ENCODE measurements at regions not wholly inside any gene's neighbourhood (a gene's known extent, or its start where the extent isn't known, plus 50 kb on each side); places are given as distances from the start of the nearest gene placed in this dataset.

GRCh38 chr1:228835911-228836310 is 100.6 kb downstream of the RHOU start:
- TF ChIP-seq CTCF (IDR thresholded peaks at IDR 0.05) (no peak), SIN3A (IDR thresholded peaks at IDR 0.05; ENCODE audit: borderline replicate concordance, insufficient read depth, low read depth, low read length) (no peak), POLR2AphosphoS5 (IDR thresholded peaks at IDR 0.05; ENCODE audit: low read depth, low read length) (no peak), REST (IDR thresholded peaks at IDR 0.05; ENCODE audit: insufficient read depth in 1 of 2, low read depth in 2 of 2, low read length in 1 of 2) (no peak)

All from Panc1 (cell line).